Astrocyte of the spinal cord (primary cell): ENCODE measurements at regions not wholly inside any gene's neighbourhood (a gene's known extent, or its start where the extent isn't known, plus 50 kb on each side); places are given as distances from the start of the nearest gene placed in this dataset.

Experiments used
- DNase-seq: peaks from one replicate; pipeline ENCODE4 v3.0.0; 2011; ENCODE audit warnings: low read depth, low spot score
- H3K4me3 ChIP-seq: 2 replicates; pipeline ENCODE4 v1.5.1; 2011; ENCODE audit warnings: low read depth, mild to moderate bottlenecking, low read length, moderate library complexity
- in situ Hi-C: cut with HindIII; loops from 2 replicates; pipeline ENCODE4 v1.10.0; 2017; ENCODE audit warnings: low sequenced_read_pairs
- TF ChIP-seq, protein P1 (sequence below): IDR thresholded peaks from 2 replicates; pipeline ENCODE4 v1.5.1; 2012; ENCODE audit warnings: low read depth, mild to moderate bottlenecking, low read length, inconsistent platforms

DNA sequence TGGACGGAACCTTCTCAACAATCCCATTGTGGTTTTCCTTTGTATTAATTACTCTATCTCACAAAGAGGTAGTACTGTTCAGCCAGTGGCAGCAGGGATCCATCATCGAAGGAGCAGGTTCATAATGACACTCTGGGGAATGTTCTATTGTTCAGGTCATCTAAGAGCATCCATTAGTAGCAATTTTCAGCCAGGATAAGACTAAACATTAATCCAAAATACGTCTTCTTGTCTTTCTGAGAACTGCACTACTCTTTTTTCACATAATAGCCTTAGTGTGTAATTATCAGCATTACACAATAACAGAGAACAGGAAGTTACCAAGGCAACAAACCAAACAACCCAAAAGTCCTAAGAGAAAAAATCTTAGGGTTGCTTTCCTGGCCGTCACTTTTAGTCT is 259.5 kb upstream of the VWC2 start:
- in situ Hi-C loops = no loop called here
- TF ChIP-seq, protein P1, sequence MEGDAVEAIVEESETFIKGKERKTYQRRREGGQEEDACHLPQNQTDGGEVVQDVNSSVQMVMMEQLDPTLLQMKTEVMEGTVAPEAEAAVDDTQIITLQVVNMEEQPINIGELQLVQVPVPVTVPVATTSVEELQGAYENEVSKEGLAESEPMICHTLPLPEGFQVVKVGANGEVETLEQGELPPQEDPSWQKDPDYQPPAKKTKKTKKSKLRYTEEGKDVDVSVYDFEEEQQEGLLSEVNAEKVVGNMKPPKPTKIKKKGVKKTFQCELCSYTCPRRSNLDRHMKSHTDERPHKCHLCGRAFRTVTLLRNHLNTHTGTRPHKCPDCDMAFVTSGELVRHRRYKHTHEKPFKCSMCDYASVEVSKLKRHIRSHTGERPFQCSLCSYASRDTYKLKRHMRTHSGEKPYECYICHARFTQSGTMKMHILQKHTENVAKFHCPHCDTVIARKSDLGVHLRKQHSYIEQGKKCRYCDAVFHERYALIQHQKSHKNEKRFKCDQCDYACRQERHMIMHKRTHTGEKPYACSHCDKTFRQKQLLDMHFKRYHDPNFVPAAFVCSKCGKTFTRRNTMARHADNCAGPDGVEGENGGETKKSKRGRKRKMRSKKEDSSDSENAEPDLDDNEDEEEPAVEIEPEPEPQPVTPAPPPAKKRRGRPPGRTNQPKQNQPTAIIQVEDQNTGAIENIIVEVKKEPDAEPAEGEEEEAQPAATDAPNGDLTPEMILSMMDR = no peak
- DNase-seq = no peak

DNA sequence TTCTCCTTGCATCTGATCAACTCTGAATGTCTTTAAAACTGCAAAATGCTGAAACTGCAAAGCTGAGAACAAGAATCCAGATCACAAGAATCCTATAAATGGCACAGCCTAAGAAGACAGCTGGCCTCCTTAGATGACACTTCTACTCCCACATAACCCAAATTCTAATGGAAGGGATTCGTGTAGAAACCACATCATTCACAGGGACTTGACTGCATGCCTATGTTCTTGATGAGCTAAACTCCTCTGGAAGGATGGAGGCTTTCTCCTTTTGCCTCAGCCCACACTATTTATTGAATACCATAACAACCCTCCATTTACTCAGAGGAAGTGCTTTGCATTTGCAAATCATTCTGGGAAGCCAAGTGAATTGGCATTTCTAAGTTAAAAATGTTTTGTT is 252.5 kb upstream of the VWC2 start:
- DNase-seq = no peak
- TF ChIP-seq, protein P1 = no peak
- no peak overlapping the region for H3K4me3 ChIP-seq
- in situ Hi-C loops = no loop called here

More for the DNA sequence above, 259.5 kb upstream of the VWC2 start:
- H3K4me3 ChIP-seq = no peak overlapping the region

DNA sequence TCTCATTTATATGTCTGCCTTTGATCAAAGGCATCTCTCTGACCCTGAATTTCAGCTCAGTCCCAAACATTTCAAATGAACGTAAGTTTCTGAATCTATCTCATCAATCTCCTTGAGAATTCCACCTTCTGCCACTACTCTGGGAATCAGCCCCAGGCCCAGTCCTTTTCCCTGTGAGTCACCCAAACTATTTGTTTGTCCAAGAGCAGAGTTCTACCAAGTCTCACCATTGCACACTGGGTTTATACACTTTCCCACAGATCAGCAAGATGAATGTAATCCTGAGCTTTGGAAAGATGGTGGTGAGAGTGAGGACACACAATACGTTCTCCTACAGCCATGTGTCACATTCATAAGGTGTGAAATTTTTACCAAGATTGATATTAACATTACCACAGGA is 251.3 kb upstream of the VWC2 start:
- no peak overlapping the region for H3K4me3 ChIP-seq
- TF ChIP-seq, protein P1 = no peak
- no peak for DNase-seq
- in situ Hi-C loops = no loop called here

DNA sequence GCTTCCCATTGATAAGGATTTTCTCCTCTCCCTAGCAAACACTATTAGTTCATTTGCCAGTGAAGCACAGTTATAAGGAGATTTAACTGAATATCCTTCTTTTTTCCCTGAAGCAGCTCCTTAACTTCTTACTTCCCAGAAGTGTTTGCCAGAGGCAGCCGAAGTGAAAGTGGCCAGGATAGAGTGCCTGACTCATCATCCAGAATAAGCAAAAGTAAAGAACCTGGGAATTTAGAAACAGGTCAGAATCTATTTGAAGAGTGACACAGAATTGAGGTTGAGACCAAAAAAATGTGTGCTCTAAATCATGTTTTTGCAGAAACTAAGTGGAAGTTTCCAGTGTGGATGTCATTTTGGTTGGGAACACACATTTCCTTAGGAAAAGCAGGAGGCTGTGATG is 249.6 kb upstream of the VWC2 start:
- TF ChIP-seq, protein P1 = no peak
- in situ Hi-C loops = no loop called here
- H3K4me3 ChIP-seq = no peak overlapping the region
- no peak for DNase-seq

DNA sequence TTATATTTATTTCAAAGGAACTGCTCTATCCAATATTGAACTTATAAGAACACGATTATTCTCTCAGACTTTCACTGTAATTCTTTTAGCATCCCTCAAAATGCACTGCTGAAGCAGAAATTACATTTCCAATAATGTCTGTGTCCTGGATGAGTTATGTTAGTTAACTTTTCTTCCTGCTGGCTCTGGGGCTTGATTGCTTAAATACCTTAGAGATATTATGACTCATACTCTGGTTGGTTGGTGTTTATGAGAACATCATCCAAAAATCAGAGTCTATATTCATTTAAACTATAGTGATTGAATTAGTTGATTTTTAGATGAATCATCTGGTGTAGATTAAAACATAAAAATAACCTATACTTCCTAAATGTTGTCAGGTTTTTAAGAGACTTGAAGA is 246.3 kb upstream of the VWC2 start:
- in situ Hi-C loops = no loop called here
- no peak overlapping the region for H3K4me3 ChIP-seq
- no peak for DNase-seq
- TF ChIP-seq, protein P1 = no peak

DNA sequence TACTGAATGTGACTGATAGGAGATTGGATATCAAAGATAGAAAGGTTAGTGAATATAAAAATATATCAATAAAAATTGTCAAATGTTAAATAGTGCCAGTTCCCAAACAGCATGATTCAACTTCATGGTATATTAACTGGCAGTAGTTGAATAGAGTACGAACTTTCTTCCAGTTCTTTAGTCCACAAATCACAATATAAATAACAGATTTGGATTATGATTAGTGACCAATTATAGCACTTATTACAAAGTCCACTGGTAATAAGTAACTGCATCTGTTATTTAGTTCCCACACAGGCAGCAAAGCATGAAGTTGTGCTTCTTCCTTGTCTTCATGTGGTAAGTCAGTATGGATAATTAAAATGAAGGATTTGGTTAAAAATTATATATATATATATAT is 243.0 kb upstream of the VWC2 start:
- TF ChIP-seq, protein P1 = no peak
- H3K4me3 ChIP-seq = no peak overlapping the region
- in situ Hi-C loops = no loop called here
- DNase-seq = no peak
